HG02610 (cell line): ENCODE measurements at regions not wholly inside any gene's neighbourhood (a gene's known extent, or its start where the extent isn't known, plus 50 kb on each side); places are given as distances from the start of the nearest gene placed in this dataset.
"Not testable (repeated sequence)": the region's sequence is repeated elsewhere in the genome, so short reads cannot be mapped to it uniquely, and the experiment has no call there.

Source experiments
- ATAC-seq: cut with Tn5 transposase; IDR thresholded peaks from one replicate; pipeline ENCODE4 v1.9.1; 2021; ENCODE audit warnings: mild to moderate bottlenecking, moderate library complexity; ENCODE audit not compliant: unreplicated experiment

DNA sequence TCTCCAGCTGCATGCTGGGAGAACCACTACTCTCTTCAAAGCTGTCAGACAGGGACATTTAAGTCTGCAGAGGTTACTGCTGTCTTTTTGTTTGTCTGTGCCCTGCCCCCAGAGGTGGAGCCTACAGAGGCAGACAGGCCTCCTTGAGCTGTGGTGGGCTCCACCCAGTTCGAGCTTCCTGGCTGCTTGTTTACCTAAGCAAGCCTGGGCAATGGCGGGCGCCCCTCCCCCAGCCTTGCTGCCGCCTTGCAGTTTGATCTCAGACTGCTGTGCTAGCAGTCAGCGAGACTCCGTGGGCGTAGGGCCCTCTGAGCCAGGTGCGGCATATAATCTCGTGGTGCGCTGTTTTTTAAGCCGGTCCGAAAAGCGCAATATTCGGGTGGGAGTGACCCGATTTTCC, 215.0 kb downstream of the STIM2 start:
- not testable (repeated sequence) for ATAC-seq

- ATAC-seq, result no peak
Observed at GRCh38 chr4:27078934-27079455, 218.4 kb downstream of the STIM2 start.

DNA sequence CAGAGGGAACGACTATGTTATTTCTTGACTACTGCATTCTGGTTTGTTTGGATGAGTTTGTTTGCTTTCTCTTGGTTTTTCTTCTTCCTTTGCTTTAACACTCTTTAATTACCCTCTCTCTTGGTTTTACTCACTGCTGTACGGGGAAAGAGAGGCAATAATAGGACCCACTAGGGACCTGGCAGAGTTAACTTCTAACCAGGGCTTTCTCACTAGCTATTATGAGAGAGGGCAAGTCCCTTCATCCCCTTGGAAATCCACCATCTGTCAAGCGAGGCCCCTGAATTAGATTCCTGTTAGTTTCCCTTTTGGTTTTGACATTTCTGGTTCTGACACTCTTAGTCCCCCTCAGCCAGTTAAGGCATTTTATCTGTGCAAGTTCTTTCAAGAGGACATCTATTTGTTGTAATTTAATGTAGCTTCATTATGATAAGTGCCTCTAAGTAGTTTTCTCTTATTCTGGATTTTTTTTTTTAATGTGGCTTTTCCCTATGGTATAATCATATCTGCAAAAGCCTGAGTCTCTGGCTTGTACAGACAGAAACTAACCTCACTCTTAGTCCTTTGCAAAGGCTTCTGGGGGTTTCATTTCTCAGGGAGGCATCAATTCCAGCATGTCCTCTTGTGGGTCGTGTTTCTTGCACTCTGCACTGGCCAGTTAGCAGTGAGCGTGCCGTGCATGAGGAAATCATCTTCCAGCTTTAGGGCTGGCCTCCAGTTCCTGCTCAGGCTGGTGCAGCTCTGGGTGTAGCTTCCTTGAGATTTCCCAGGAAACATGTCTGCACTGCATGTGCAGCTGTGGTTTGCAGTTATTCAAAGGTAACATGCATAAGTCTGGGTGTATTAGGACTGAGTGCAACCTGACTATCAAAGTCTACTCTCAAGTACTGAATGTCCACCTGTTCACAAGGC, 221.3 kb downstream of the STIM2 start:
- peak; percentile 88 for ATAC-seq

DNA sequence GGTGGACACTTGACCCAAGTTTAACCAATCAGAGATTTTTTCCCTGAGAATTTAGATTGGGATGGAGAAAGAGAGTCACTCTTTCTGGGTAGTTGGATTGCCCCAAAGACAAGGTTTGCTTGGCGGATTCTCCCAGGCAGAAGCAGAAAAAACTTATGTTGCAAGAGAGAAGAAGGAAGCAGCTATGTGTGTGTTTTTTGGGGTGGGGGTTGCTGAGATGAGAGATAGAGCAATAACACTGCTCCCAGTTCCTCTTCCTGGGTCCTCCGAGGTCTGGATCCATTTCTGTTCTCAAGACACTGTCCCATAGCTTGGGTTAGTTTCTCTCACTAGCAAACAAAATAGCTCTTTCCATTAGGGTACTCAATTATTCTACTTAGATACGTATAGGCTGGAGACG, 222.1 kb downstream of the STIM2 start:
- ATAC-seq, result no peak

- no peak for ATAC-seq
Observed at GRCh38 chr4:27084685-27085361, 224.2 kb downstream of the STIM2 start.

GRCh38 chr4:27085396-27085795, 224.8 kb downstream of the STIM2 start:
- ATAC-seq, result no peak

DNA sequence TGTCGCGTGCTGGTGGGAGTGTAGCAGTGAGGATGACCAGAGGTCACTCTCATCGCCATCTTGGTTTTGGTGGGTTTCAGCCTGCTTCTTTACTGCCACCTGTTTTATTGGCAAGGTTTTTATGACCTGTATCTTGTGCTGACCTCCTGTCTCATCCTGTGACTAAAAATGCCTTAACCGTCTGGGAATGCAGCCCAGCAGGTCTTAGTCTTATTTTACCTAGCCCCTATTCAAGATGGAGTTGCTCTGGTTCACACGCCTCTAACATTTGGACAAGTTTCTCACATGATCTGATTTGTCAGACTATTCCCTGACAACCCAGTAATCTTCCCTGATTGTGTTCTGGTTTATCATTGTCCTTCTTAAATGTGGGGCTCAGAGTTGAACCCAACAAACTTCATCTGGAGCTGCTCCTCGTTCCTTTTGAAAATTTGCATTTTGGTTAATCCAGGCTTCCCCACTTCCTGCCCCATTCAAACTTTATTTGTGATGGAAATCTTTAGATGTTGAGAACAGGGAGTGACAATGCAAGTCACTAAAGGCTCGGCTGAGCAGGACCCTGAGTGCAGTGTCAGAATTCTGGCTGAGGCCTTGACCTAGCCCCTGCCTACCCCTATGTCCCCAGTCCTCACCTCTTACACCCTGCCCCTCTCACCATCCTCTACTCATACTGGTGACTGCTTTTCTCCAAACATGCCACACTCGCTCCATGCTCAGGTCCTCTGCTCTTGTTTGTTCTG, 226.8 kb downstream of the STIM2 start:
- no peak for ATAC-seq

GRCh38 chr4:27088491-27088890, 227.8 kb downstream of the STIM2 start:
- no peak for ATAC-seq

DNA sequence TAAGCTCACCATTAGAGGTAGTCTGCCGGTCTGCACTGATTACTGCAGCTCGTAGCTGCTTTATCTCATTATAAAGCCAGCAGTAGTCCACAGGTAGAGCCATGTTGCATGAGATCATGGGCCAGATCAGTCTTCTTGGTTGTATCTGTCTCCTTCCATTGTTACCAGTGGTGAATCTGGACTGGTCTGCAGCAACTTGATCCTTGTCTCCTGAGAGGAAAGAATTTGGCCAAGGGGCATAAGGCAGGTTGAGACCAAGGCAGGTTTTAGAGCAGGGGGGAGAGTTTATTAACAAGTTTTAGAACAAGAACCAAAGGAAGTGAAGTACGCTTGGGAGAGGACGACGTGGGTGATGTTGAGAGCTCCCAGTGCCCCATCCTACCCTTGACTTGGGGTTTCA, 228.5 kb downstream of the STIM2 start:
- no peak for ATAC-seq

GRCh38 chr4:27090406-27090805, 229.8 kb downstream of the STIM2 start:
- no peak for ATAC-seq

GRCh38 chr4:27094224-27094623, 233.6 kb downstream of the STIM2 start:
- no peak for ATAC-seq

DNA sequence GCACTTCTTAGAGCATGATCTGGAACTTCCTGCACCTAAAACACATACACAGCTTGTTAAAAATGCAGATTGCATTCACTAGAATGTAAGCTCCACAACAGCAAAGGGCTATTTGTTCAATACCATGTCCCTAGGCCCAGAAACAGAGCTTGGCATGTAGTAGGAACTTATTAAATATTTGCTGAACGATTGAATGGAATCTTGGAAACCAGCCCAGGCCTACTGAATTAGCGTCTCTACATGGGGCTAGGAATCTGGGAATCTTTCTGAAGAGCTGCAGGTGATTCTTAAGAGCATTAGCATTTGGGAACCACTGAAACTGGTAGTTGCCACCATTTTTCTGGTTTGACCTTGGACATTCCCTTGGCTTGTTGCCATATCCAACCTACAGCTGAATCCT, 234.1 kb downstream of the STIM2 start:
- ATAC-seq, result no peak

DNA sequence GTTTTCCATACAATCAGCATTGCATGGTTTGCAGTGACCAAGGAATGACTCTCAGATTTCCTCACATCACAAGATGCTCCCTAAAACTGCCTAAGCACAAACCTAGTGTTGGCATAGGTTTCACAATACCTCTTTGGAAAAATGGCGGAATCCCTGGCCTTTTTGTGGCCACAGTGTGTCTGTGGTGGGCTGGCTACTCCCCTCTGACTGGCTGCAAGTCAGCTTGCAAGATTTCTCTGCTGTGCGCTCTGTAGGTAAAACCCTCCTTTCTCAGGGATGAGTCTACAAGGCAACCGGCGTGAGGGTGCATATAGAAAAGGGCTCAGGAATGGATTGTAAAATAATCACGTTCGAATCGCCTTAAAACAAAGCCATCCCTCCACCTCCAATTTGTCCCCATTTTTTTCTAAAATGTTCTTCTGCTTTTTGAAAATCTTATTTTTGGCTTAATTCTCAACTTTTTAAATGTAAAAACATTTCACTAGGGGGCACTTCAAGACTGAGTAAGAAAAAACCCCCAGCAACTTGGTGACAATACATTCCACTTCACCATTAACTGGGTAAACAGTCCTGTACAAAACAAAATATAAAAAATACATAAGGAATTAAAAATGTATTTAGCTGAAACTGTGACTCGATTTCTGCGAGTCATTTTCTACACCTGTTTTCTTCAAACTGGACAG, 235.6 kb downstream of the STIM2 start:
- no peak for ATAC-seq

DNA sequence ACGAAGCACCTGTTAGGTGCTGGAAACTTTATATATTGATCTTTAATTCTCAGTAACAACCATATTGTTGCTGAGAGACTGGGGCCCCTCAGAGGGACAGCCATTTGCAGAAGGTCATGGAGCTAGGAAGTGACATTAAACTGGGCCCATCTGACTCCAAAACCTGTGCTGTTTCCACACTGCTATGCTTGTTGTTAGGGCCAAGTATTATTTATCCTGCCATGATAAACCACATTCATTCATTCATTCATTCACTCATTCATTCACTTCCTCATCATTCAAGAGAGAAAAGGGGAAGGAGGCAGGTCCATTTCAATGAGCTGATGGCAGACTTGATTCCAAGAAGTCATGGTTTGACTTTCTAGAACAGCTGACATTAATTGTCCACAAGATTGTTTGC, 237.4 kb downstream of the STIM2 start:
- no peak for ATAC-seq

DNA sequence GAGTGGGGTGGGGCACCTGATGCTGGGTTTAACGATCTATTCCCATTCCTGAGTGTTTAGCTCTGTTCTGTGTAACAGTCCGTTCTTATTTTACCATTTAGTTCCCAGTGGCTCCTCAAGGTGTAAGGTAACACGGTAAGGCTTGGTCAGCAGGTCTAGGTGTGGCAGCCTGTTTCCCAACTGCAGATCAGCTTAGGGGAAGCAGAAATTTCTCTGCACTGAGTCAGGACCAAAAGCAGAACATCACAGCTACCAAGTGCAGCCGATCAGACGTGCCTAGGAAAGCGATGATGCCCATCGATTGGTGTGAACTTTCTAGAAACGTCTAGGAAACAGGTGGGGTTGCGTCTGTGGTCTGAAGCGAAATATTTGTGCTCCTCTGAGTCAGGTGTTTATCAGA, 240.1 kb downstream of the STIM2 start:
- ATAC-seq, result no peak

GRCh38 chr4:27101126-27101525, 240.5 kb downstream of the STIM2 start:
- ATAC-seq, result no peak

DNA sequence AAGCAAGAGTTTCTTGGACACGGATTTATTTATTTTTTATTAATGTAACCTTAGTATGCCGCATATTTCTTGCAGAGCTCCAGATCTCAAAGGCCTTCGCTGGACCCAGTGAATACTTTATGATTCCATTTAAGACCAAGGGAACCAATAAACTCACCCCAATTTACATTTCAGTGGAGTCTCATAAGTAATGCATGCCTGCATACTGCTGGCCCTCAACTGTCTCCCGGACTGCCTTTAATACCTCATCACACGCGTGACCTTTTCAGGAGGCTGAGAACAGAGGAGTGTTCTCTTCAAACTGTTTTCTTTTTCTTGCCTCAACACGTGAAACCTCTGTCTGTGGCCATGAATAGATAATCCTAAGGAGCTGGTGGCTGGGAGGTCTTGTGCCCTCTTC, 240.9 kb downstream of the STIM2 start:
- no peak for ATAC-seq

- ATAC-seq, result no peak
Observed at GRCh38 chr4:27111627-27112026, 251.0 kb downstream of the STIM2 start.

DNA sequence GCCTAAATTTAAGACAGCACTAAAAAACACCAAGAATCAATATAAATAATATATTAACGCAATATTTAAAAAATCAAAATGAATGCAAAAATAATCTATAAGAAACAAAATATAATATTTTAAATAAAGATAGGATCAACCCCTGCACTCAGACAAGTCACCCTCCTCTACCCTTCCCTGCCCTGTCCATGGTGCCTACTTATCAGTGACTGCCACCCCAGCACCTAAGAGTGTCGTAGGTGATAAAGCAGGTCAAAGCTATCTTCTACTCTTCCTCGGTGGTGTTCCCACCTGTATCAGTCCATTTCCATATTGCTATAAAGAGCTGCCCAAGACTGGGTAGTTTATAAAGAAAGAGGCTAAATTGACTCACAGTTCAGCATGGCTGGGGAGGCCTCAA, 251.9 kb downstream of the STIM2 start:
- ATAC-seq, result no peak

DNA sequence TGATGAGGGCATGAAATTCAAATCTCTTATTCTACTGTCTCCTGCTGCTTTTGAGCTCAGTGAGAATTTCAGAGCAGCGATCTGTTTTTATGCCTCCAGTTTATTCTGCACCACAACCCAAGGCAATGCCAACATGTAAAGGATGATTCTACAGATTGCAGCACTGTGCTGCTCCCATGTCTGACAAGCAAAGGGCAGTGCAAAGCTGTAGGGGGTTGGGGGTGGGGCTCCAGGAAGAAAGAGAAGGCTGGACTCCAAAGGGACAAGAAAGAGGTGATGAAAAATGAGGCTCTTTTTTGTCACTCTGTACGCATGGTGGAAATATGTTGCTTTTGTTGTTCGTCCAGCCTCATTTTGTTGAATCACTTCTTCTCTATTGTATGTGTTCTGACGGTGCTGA, 254.6 kb downstream of the STIM2 start:
- ATAC-seq, result no peak

GRCh38 chr4:27117453-27117852, 256.8 kb downstream of the STIM2 start:
- ATAC-seq, result no peak
